HG03558 (cell line): ENCODE measurements at regions not wholly inside any gene's neighbourhood (a gene's known extent, or its start where the extent isn't known, plus 50 kb on each side); places are given as distances from the start of the nearest gene placed in this dataset.

Source experiments
- ATAC-seq: cut with Tn5 transposase; IDR thresholded peaks from one replicate; pipeline ENCODE4 v1.9.1; 2021; ENCODE audit warnings: moderate number of reproducible peaks; ENCODE audit not compliant: unreplicated experiment; ENCODE audit errors: extremely low read depth

- ATAC-seq = no peak
These were observed 279.2 kb upstream of the MKI67 start for GRCh38 chr10:128405450-128405849.

GRCh38 chr10:128411643-128412042, 285.4 kb upstream of the MKI67 start:
- no peak for ATAC-seq

GRCh38 chr10:128414568-128414967, 288.3 kb upstream of the MKI67 start:
- ATAC-seq = no peak

- no peak for ATAC-seq
These were observed 290.0 kb upstream of the MKI67 start for GRCh38 chr10:128416231-128416630.

- no peak for ATAC-seq
These were observed 291.6 kb upstream of the MKI67 start for GRCh38 chr10:128417826-128418225.

- no peak for ATAC-seq
These were observed 292.6 kb upstream of the MKI67 start for GRCh38 chr10:128418819-128419218.

- ATAC-seq = no peak
These were observed 293.3 kb upstream of the MKI67 start for GRCh38 chr10:128419466-128420019.

GRCh38 chr10:128420623-128421022, 294.4 kb upstream of the MKI67 start:
- no peak for ATAC-seq

GRCh38 chr10:128421371-128422160, 295.3 kb upstream of the MKI67 start:
- no peak for ATAC-seq

- ATAC-seq = no peak
These were observed 296.0 kb upstream of the MKI67 start for GRCh38 chr10:128422190-128422589.

- no peak for ATAC-seq
These were observed 296.8 kb upstream of the MKI67 start for GRCh38 chr10:128422999-128423398.

GRCh38 chr10:128429321-128429720, 303.1 kb upstream of the MKI67 start:
- no peak for ATAC-seq

GRCh38 chr10:128429835-128430513, 303.8 kb upstream of the MKI67 start:
- no peak for ATAC-seq

- no peak for ATAC-seq
These were observed 304.9 kb upstream of the MKI67 start for GRCh38 chr10:128431083-128431482.

- no peak for ATAC-seq
These were observed 305.3 kb upstream of the MKI67 start for GRCh38 chr10:128431506-128431905.

- ATAC-seq = no peak
These were observed 305.8 kb upstream of the MKI67 start for GRCh38 chr10:128432011-128432410.

- ATAC-seq = no peak
These were observed 306.2 kb upstream of the MKI67 start for GRCh38 chr10:128432423-128432822.

- ATAC-seq = no peak
These were observed 309.6 kb upstream of the MKI67 start for GRCh38 chr10:128435811-128436210.

- no peak for ATAC-seq
These were observed 311.6 kb upstream of the MKI67 start for GRCh38 chr10:128437786-128438345.

GRCh38 chr10:128438417-128439063, 312.3 kb upstream of the MKI67 start:
- no peak for ATAC-seq
